ENCODE measurements at regions not wholly inside any gene's neighbourhood (a gene's known extent, or its start where the extent isn't known, plus 50 kb on each side); places are given as distances from the start of the nearest gene placed in this dataset.

- no peak for TF ChIP-seq CEBPB (IDR thresholded peaks at IDR 0.05; ENCODE audit: low read depth, low read length)
- TF ChIP-seq CTCF (conservative IDR thresholded peaks at IDR 0.05; ENCODE audit: low read depth, low read length): no peak
- no peak for TF ChIP-seq FOS (IDR thresholded peaks at IDR 0.05; ENCODE audit: low read depth, low read length)
- no peak for TF ChIP-seq RAD21 (IDR thresholded peaks at IDR 0.05; ENCODE audit: low read length)
- no peak for TF ChIP-seq POLR2A (IDR thresholded peaks at IDR 0.05; ENCODE audit: low read depth, low read length)
These were observed 256.9 kb upstream of the SESN3 start for GRCh38 chr11:95487938-95488337.

All from IMR-90 (cell line).